MM.1S (cell line): ENCODE measurements at regions not wholly inside any gene's neighbourhood (a gene's known extent, or its start where the extent isn't known, plus 50 kb on each side); places are given as distances from the start of the nearest gene placed in this dataset.

Source experiments
- DNase-seq: peaks from one replicate; pipeline ENCODE4 v3.0.0-alpha.2; 2015
- H2AFZ ChIP-seq: fragments of 300-600 bp; sonication (generic); 2 replicates; pipeline ENCODE4 v1.6.0; 2016; ENCODE audit warnings: antibody characterized with exemption, low read length
- H3F3A ChIP-seq: fragments of 300-600 bp; sonication (generic); 2 replicates; pipeline ENCODE4 v1.6.1; 2016; ENCODE audit warnings: mild to moderate bottlenecking, antibody characterized with exemption, low read length, moderate library complexity, mixed read lengths; ENCODE audit not compliant: insufficient read depth
- H3K27ac ChIP-seq: fragments of 300-600 bp; sonication (generic); 2 replicates; pipeline ENCODE4 v1.5.1; 2016; ENCODE audit warnings: mild to moderate bottlenecking, low read length
- H3K27me3 ChIP-seq: fragments of 300-600 bp; sonication (generic); replicated peaks from 2 replicates; pipeline ENCODE4 v1.6.0; 2016; ENCODE audit warnings: low read length; ENCODE audit not compliant: insufficient read depth
- H3K36me3 ChIP-seq: fragments of 300-600 bp; sonication (generic); replicated peaks from 2 replicates; pipeline ENCODE4 v1.6.1; 2016; ENCODE audit warnings: mild to moderate bottlenecking, low read length, mixed read lengths; ENCODE audit not compliant: insufficient read depth
- H3K4me1 ChIP-seq: fragments of 300-600 bp; sonication (generic); 2 replicates; pipeline ENCODE4 v1.6.1; 2016; ENCODE audit warnings: low read length, mixed read lengths
- H3K4me2 ChIP-seq: fragments of 300-600 bp; sonication (generic); 2 replicates; pipeline ENCODE4 v1.6.0; 2016; ENCODE audit warnings: low read depth, low read length
- H3K4me3 ChIP-seq: fragments of 300-600 bp; sonication (generic); 2 replicates; pipeline ENCODE4 v1.5.1; 2016; ENCODE audit warnings: low read length, mixed read lengths
- H3K79me2 ChIP-seq: fragments of 300-600 bp; sonication (generic); 2 replicates; pipeline ENCODE4 v1.6.1; 2016; ENCODE audit warnings: mixed run types, low read length, mixed read lengths
- H3K9ac ChIP-seq: fragments of 300-600 bp; sonication (generic); 2 replicates; pipeline ENCODE4 v1.6.1; 2016; ENCODE audit warnings: low read length, mixed read lengths
- H3K9me2 ChIP-seq: fragments of 300-600 bp; sonication (generic); replicated peaks from 2 replicates; pipeline ENCODE4 v1.6.1; 2016; ENCODE audit warnings: mild to moderate bottlenecking, low read length, mixed read lengths; ENCODE audit not compliant: insufficient read depth
- H3K9me3 ChIP-seq: fragments of 300-600 bp; sonication (generic); replicated peaks from 2 replicates; pipeline ENCODE4 v1.6.1; 2016; ENCODE audit warnings: mild to moderate bottlenecking, low read length, mixed read lengths; ENCODE audit not compliant: insufficient read depth
- H4K20me1 ChIP-seq: fragments of 300-600 bp; sonication (generic); 2 replicates; pipeline ENCODE4 v1.6.1; 2016; ENCODE audit warnings: mild to moderate bottlenecking, low read length, moderate library complexity, mixed read lengths; ENCODE audit not compliant: insufficient read depth
- EZH2 ChIP-seq: fragments of 300-600 bp; sonication (generic); optimal IDR thresholded peaks from 2 replicates; pipeline ENCODE3; 2017; ENCODE audit warnings: low read depth, mild to moderate bottlenecking, antibody characterized with exemption, low read length, mixed read lengths
- EZH2phosphoT487 ChIP-seq: fragments of 300-600 bp; sonication (generic); IDR thresholded peaks from 2 replicates; pipeline ENCODE4 v1.6.1; 2018; ENCODE audit warnings: antibody characterized with exemption, low read length
- TF ChIP-seq, protein P1 (sequence below): fragments of 300-600 bp; sonication (generic); IDR thresholded peaks from 2 replicates; pipeline ENCODE4 v1.5.1; 2016; ENCODE audit warnings: antibody characterized with exemption, low read length, mixed read lengths

DNA sequence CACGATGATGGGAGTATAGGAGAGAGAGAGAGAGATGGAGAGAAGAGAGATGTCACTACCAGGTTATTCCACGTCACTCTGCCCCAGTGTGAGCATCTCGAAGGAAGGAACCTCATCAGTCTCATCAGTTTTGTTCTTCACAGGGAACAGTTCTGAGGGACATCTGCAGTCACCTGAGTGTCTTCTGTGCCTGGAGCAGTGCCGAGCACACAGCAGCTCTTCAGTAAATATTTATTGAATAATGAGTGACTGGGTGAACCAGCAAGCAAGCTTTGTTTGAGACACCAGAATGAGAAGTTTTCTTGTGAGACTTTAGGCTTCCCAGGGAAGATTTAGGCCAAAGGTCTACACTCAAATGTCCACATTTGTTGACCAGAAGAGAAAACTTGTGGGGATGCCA is 142.4 kb upstream of the IRX3 start:
- Histone ChIP-seq H3F3A (no peaks in the 10 kb centered on the region), H3K4me1 (no peaks in the 10 kb centered on the region), H2AFZ (no peak overlapping the region), H3K9ac (no peak overlapping the region), H4K20me1 (no peaks in the 10 kb centered on the region), H3K27me3 (no peaks in the 10 kb centered on the region), H3K79me2 (no peaks in the 10 kb centered on the region), H3K4me3 (no peak overlapping the region), H3K27ac (no peak overlapping the region), H3K4me2 (no peak overlapping the region), H3K36me3 (no peaks in the 10 kb centered on the region), H3K9me3 (no peaks in the 10 kb centered on the region), H3K9me2 (no peaks in the 10 kb centered on the region)
- TF ChIP-seq EZH2phosphoT487, result no peak
- no peak for DNase-seq

- Histone ChIP-seq H3K79me2 (no peaks in the 10 kb centered on the region), H3K4me2 (no peak overlapping the region), H4K20me1 (no peaks in the 10 kb centered on the region), H3K4me1 (no peaks in the 10 kb centered on the region), H2AFZ (no peak overlapping the region), H3K4me3 (no peak overlapping the region), H3K9me2 (no peaks in the 10 kb centered on the region), H3K27me3 (no peaks in the 10 kb centered on the region), H3K9ac (no peak overlapping the region), H3K36me3 (no peaks in the 10 kb centered on the region), H3K27ac (no peak overlapping the region), H3F3A (no peaks in the 10 kb centered on the region), H3K9me3 (no peaks in the 10 kb centered on the region)
- TF ChIP-seq, protein P1, sequence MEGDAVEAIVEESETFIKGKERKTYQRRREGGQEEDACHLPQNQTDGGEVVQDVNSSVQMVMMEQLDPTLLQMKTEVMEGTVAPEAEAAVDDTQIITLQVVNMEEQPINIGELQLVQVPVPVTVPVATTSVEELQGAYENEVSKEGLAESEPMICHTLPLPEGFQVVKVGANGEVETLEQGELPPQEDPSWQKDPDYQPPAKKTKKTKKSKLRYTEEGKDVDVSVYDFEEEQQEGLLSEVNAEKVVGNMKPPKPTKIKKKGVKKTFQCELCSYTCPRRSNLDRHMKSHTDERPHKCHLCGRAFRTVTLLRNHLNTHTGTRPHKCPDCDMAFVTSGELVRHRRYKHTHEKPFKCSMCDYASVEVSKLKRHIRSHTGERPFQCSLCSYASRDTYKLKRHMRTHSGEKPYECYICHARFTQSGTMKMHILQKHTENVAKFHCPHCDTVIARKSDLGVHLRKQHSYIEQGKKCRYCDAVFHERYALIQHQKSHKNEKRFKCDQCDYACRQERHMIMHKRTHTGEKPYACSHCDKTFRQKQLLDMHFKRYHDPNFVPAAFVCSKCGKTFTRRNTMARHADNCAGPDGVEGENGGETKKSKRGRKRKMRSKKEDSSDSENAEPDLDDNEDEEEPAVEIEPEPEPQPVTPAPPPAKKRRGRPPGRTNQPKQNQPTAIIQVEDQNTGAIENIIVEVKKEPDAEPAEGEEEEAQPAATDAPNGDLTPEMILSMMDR, result no peak
- TF ChIP-seq EZH2phosphoT487 (no peak), EZH2 (no peak)
- no peak for DNase-seq
These were observed 139.9 kb upstream of the IRX3 start for GRCh38 chr16:54426553-54426849.

DNA sequence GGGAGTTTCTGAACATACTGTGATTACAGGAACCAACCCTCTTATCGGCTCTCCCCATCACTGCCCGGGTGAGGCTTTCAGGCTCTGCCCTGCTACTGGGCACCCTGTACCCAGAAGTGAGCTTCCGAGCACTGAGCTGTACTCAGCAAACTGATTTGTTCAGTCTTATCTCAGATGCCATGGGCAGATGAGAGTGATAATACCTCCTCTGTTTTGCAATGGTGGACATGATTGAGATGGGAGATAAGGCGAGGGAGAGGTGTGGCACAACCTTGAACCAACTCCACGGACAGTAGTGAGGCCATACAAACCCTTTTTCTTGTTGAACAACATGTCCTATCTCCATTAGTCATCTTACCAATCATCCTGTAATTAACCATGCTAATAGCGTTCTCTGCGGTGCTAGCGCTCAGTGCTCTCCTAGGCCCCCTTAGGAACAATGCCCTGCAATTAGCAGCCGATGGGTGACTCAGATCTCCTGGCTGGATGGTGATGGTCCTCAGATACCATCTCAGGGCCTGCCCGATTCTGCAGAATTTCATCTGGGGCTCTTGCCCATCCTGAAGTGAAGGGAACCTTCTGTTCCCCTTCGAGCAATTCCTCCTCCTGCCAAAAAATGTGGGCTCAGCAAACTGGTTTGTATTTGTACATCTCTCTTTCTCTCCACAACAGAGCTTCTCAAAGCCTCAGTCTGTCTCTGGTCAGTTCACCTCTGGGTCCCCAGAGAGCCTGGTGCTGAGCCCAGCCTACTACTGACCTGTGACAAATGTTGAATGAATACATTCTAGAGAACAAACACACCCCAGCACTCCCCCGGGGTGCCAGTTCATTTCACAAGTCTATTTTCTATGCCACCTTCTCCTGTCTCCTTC is 139.3 kb upstream of the IRX3 start:
- H3K36me3 ChIP-seq, result no peaks in the 10 kb centered on the region
- no peaks in the 10 kb centered on the region for H3K9me2 ChIP-seq
- no peak overlapping the region for H3K4me3 ChIP-seq
- no peak overlapping the region for H3K9ac ChIP-seq
- H3K4me2 ChIP-seq, result no peak overlapping the region
- H3F3A ChIP-seq, result no peaks in the 10 kb centered on the region
- no peaks in the 10 kb centered on the region for H3K4me1 ChIP-seq
- TF ChIP-seq, protein P1, result no peak
- no peak for TF ChIP-seq EZH2
- TF ChIP-seq EZH2phosphoT487, result no peak
- H2AFZ ChIP-seq, result no peak overlapping the region
- H4K20me1 ChIP-seq, result no peaks in the 10 kb centered on the region
- DNase-seq, result no peak
- no peaks in the 10 kb centered on the region for H3K79me2 ChIP-seq
- no peaks in the 10 kb centered on the region for H3K27me3 ChIP-seq
- H3K9me3 ChIP-seq, result no peaks in the 10 kb centered on the region
- no peak overlapping the region for H3K27ac ChIP-seq

DNA sequence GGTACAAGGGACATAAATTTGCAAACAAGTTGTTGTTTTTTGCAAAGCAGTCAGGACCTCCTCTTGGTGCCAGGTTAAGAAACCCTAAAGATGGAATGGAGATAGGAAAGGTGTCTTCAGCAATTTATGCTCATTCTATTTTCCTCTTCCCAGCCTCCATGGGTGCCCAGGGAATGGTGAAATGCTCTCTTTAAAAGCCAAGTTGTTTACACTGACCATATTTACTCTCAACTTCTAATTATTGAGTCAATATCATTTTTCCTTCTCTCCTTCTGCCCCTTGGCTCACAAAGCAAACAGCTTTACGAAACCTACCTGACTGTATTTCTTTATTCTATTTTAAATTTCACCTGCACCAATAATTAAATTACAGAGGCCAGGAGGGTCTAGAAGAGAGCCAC is 138.5 kb upstream of the IRX3 start:
- Histone ChIP-seq H3K4me1 (no peaks in the 10 kb centered on the region), H3F3A (no peaks in the 10 kb centered on the region), H3K4me3 (no peak overlapping the region), H3K36me3 (no peaks in the 10 kb centered on the region), H2AFZ (no peak overlapping the region), H3K9ac (no peak overlapping the region), H4K20me1 (no peaks in the 10 kb centered on the region), H3K79me2 (no peaks in the 10 kb centered on the region), H3K9me2 (no peaks in the 10 kb centered on the region), H3K27me3 (no peaks in the 10 kb centered on the region), H3K9me3 (no peaks in the 10 kb centered on the region), H3K4me2 (no peak overlapping the region), H3K27ac (no peak overlapping the region)
- DNase-seq, result no peak
- TF ChIP-seq EZH2phosphoT487 (no peak), EZH2 (no peak)
- TF ChIP-seq, protein P1, result no peak
